ENCODE measurements at regions not wholly inside any gene's neighbourhood (a gene's known extent, or its start where the extent isn't known, plus 50 kb on each side); places are given as distances from the start of the nearest gene placed in this dataset.

DNA sequence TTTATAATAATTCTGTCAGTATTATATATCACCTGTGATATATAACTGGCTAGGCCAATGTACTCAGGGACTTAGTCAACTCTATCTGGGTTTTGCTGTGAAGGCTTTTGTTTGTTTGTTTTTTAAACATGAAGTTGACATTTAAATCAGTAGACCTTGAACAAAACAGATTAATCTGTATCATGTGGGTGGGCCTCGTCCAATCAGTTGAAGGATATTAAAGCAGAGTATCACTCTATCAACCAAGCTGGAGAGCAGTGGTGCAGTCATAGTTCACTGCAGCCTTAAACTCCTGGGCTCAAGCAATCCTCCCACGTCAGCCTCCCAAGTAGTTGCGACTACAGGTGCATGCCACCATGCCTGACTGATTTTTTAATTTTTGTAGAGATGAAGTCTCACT lies 870.2 kb downstream of the TYW1 start:
- no peak overlapping the region for H3K4me2 ChIP-seq (ENCODE audit: insufficient read depth, low read length)
- DNase-seq (no peak), ATAC-seq (ENCODE audit: insufficient read depth, low read depth) (no peak)
- no peak overlapping the region for H2AFZ ChIP-seq (ENCODE audit: low read depth, low read length)
- no peak overlapping the region for H3K4me3 ChIP-seq (ENCODE audit: low read depth in 1 of 2, low read length in 2 of 2)
- no peak overlapping the region for H3K9ac ChIP-seq (ENCODE audit: low read depth, low read length)
- no peaks in the 10 kb centered on the region for H3K27me3 ChIP-seq (ENCODE audit: insufficient read depth, low read length, poor library complexity)
- H3K4me1 ChIP-seq (ENCODE audit: insufficient read depth, low read length), result no peaks in the 10 kb centered on the region
- H4K20me1 ChIP-seq (ENCODE audit: insufficient read depth, low read length), result no peaks in the 10 kb centered on the region
- no peaks in the 10 kb centered on the region for H3K36me3 ChIP-seq (ENCODE audit: insufficient read depth, low read length)
- peaks cover 12% of the 10 kb centered on the region for H3K9me3 ChIP-seq (ENCODE audit: insufficient read depth, low read length, severe bottlenecking)
- no peak for TF ChIP-seq EZH2 (IDR thresholded peaks at IDR 0.05; ENCODE audit: borderline replicate concordance, low read depth, low read length, severe bottlenecking)
- TF ChIP-seq, protein P1, sequence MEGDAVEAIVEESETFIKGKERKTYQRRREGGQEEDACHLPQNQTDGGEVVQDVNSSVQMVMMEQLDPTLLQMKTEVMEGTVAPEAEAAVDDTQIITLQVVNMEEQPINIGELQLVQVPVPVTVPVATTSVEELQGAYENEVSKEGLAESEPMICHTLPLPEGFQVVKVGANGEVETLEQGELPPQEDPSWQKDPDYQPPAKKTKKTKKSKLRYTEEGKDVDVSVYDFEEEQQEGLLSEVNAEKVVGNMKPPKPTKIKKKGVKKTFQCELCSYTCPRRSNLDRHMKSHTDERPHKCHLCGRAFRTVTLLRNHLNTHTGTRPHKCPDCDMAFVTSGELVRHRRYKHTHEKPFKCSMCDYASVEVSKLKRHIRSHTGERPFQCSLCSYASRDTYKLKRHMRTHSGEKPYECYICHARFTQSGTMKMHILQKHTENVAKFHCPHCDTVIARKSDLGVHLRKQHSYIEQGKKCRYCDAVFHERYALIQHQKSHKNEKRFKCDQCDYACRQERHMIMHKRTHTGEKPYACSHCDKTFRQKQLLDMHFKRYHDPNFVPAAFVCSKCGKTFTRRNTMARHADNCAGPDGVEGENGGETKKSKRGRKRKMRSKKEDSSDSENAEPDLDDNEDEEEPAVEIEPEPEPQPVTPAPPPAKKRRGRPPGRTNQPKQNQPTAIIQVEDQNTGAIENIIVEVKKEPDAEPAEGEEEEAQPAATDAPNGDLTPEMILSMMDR (IDR thresholded peaks at IDR 0.05; ENCODE audit: borderline replicate concordance, extremely low read depth, low read length, poor library complexity, severe bottlenecking), result no peak
- no peaks in the 10 kb centered on the region for H3K79me2 ChIP-seq (ENCODE audit: insufficient read depth, low read length)
- H3K27ac ChIP-seq (ENCODE audit: low read length), result no peak overlapping the region

DNA sequence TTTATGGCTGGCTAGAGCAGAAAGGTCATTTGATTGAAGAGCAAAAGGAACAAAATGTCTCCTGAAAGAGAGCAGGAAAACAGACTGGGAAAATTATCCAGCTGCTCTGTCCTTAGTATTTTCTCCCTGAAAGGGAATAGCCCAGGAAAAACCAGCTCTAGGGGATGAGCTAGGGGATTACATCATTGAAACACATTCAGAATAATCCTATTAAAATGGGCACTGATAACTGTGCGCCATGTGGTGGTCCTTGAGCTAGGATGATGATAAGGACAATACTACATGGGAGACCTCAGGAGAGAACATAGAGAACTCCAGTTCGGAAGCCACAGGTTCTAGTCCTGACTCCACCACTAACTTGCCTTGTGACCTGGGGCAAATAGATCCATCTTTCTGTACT lies 873.8 kb downstream of the TYW1 start:
- no peak for ATAC-seq (ENCODE audit: insufficient read depth, low read depth)
- no peaks in the 10 kb centered on the region for H3K79me2 ChIP-seq (ENCODE audit: insufficient read depth, low read length)
- TF ChIP-seq EZH2 (IDR thresholded peaks at IDR 0.05; ENCODE audit: borderline replicate concordance, low read depth, low read length, severe bottlenecking), result no peak
- TF ChIP-seq, protein P1 (IDR thresholded peaks at IDR 0.05; ENCODE audit: borderline replicate concordance, extremely low read depth, low read length, poor library complexity, severe bottlenecking), result no peak

DNA sequence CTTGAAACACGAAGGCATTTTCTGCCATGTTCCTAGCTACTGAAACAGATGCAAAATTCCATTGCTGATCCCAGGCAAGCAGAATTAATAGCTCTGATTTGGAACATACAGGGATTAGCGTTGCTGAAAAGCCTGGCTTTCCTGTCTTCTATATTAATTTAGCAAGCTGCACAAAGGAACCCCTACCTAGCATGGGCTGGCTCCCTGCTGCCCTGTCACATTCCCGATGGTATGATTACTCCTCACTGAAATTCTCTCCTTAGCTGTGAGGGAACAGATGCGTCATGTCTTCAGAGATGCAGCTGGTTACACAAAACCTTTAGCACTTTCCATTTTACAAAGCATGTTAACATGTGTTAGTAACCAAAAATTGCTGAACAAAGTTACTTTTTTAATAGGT lies 878.9 kb downstream of the TYW1 start:
- H3K27ac ChIP-seq (ENCODE audit: low read length), result no peak overlapping the region
- TF ChIP-seq, protein P1 (IDR thresholded peaks at IDR 0.05; ENCODE audit: borderline replicate concordance, extremely low read depth, low read length, poor library complexity, severe bottlenecking), result no peak
- H3K9ac ChIP-seq (ENCODE audit: low read depth, low read length), result no peak overlapping the region
- H3K36me3 ChIP-seq (ENCODE audit: insufficient read depth, low read length), result no peaks in the 10 kb centered on the region
- no peaks in the 10 kb centered on the region for H3K79me2 ChIP-seq (ENCODE audit: insufficient read depth, low read length)
- H3K4me3 ChIP-seq (ENCODE audit: low read depth in 1 of 2, low read length in 2 of 2), result no peak overlapping the region
- no peaks in the 10 kb centered on the region for H3K27me3 ChIP-seq (ENCODE audit: insufficient read depth, low read length, poor library complexity)
- no peak overlapping the region for H3K4me2 ChIP-seq (ENCODE audit: insufficient read depth, low read length)
- DNase-seq (no peak), ATAC-seq (ENCODE audit: insufficient read depth, low read depth) (no peak)
- no peaks in the 10 kb centered on the region for H3K4me1 ChIP-seq (ENCODE audit: insufficient read depth, low read length)
- H3K9me3 ChIP-seq (ENCODE audit: insufficient read depth, low read length, severe bottlenecking), result no peaks in the 10 kb centered on the region
- no peaks in the 10 kb centered on the region for H4K20me1 ChIP-seq (ENCODE audit: insufficient read depth, low read length)
- H2AFZ ChIP-seq (ENCODE audit: low read depth, low read length), result no peak overlapping the region

More for the DNA sequence above, 873.8 kb downstream of the TYW1 start:
- no peak overlapping the region for H3K9ac ChIP-seq (ENCODE audit: low read depth, low read length)
- no peaks in the 10 kb centered on the region for H3K36me3 ChIP-seq (ENCODE audit: insufficient read depth, low read length)
- H3K4me2 ChIP-seq (ENCODE audit: insufficient read depth, low read length), result no peak overlapping the region
- H3K4me1 ChIP-seq (ENCODE audit: insufficient read depth, low read length), result no peaks in the 10 kb centered on the region
- no peak overlapping the region for H3K27ac ChIP-seq (ENCODE audit: low read length)
- H2AFZ ChIP-seq (ENCODE audit: low read depth, low read length), result no peak overlapping the region
- no peaks in the 10 kb centered on the region for H3K27me3 ChIP-seq (ENCODE audit: insufficient read depth, low read length, poor library complexity)
- no peak for DNase-seq
- H3K4me3 ChIP-seq (ENCODE audit: low read depth in 1 of 2, low read length in 2 of 2), result no peak overlapping the region
- H4K20me1 ChIP-seq (ENCODE audit: insufficient read depth, low read length), result no peaks in the 10 kb centered on the region
- no peaks in the 10 kb centered on the region for H3K9me3 ChIP-seq (ENCODE audit: insufficient read depth, low read length, severe bottlenecking)

DNA sequence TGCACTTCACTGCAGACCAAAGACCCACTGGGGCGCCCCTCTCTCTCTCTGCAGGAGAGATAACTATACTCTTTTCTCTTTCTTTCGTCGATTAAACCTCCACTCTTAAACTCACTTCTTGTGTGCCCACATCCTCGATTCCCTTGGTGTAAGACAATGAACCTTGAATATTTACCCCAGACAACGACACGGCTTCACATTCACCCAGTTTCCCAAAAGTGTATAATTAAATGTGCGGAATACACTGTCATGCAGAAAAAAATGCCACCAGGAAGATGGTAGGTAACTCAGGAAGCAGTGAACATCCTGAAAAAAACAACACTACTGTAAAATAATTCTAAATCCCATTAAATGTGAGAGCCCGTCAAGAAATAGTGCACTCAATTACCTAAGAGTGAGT lies 882.2 kb downstream of the TYW1 start:
- Histone ChIP-seq H3K9me3 (ENCODE audit: insufficient read depth, low read length, severe bottlenecking) (no peaks in the 10 kb centered on the region), H3K27ac (ENCODE audit: low read length) (no peak overlapping the region), H2AFZ (ENCODE audit: low read depth, low read length) (no peak overlapping the region), H3K9ac (ENCODE audit: low read depth, low read length) (no peak overlapping the region), H3K36me3 (ENCODE audit: insufficient read depth, low read length) (no peaks in the 10 kb centered on the region), H3K27me3 (ENCODE audit: insufficient read depth, low read length, poor library complexity) (no peaks in the 10 kb centered on the region), H4K20me1 (ENCODE audit: insufficient read depth, low read length) (no peaks in the 10 kb centered on the region), H3K4me3 (ENCODE audit: low read depth in 1 of 2, low read length in 2 of 2) (no peak overlapping the region), H3K4me1 (ENCODE audit: insufficient read depth, low read length) (no peaks in the 10 kb centered on the region), H3K79me2 (ENCODE audit: insufficient read depth, low read length) (no peaks in the 10 kb centered on the region), H3K4me2 (ENCODE audit: insufficient read depth, low read length) (no peak overlapping the region)
- DNase-seq, result no peak
- no peak for TF ChIP-seq EZH2 (IDR thresholded peaks at IDR 0.05; ENCODE audit: borderline replicate concordance, low read depth, low read length, severe bottlenecking)
- TF ChIP-seq, protein P1 (IDR thresholded peaks at IDR 0.05; ENCODE audit: borderline replicate concordance, extremely low read depth, low read length, poor library complexity, severe bottlenecking), result no peak
- ATAC-seq (ENCODE audit: insufficient read depth, low read depth), result no peak

Data from DND-41 (cell line).